ENCODE measurements at regions not wholly inside any gene's neighbourhood (a gene's known extent, or its start where the extent isn't known, plus 50 kb on each side); places are given as distances from the start of the nearest gene placed in this dataset.

DNA sequence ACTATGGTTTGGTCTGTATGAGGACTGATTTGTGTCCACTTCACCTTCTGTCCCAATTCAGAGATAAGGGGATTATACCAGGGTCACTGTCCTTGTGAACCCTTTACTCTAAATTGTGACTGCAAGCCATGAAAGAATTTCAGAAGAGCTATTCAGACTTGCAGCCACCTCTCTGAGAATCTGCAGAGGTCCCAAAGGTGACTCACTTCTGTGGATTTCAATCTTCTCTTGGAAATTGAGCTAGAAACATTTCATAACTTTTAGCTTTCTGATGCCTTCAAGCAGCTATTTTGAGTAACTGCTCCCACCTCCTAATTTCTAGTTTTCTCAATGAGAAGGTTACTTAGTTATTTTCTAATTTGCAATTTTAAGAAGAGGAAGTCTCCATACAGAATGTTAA, 1242.4 kb upstream of the ACVR2A start:
- no peak for DNase-seq (ENCODE audit: low read depth in 4 of 6, low spot score in 6 of 6)
- Histone ChIP-seq H3K4me1 (ENCODE audit: control insufficient read depth, insufficient read depth, low read length) (no peaks in the 10 kb centered on the region), H3K36me3 (ENCODE audit: control insufficient read depth, insufficient read depth, low read length) (no peaks in the 10 kb centered on the region), H3K27ac (ENCODE audit: low read depth, low read length) (no peak overlapping the region), H3K27me3 (ENCODE audit: control insufficient read depth, insufficient read depth, low read length) (no peaks in the 10 kb centered on the region), H3K4me3 (ENCODE audit: low read depth, low read length) (no peak overlapping the region), H3K9me3 (ENCODE audit: control insufficient read depth, insufficient read depth, low read length) (no peaks in the 10 kb centered on the region)

DNA sequence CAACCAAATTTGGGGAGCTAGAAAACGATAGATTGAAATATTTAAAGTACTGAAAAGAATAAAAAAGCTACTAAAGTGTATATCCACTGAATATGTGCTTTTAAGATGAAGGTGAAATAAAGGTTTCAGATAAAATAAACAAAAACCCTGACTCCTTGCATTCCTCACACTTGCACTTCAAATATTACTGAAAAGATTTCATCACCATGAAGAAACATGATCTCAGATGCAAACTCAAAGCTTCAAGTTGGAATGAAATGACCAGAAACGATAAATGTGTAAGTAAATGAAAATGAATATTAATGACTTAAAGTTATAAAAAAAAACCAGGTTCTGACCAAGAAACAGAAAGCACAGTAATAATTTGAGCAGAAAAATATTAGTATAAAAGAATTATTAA, 1246.0 kb upstream of the ACVR2A start:
- no CpG with 5 or more reads among the region's 2 CpGs for WGBS (ENCODE audit: insufficient coverage)
- Histone ChIP-seq H3K4me3 (ENCODE audit: low read depth, low read length) (no peak overlapping the region), H3K4me1 (ENCODE audit: control insufficient read depth, insufficient read depth, low read length) (no peaks in the 10 kb centered on the region), H3K9me3 (ENCODE audit: control insufficient read depth, insufficient read depth, low read length) (no peaks in the 10 kb centered on the region), H3K27me3 (ENCODE audit: control insufficient read depth, insufficient read depth, low read length) (no peaks in the 10 kb centered on the region), H3K36me3 (ENCODE audit: control insufficient read depth, insufficient read depth, low read length) (no peaks in the 10 kb centered on the region), H3K27ac (ENCODE audit: low read depth, low read length) (no peak overlapping the region)
- no peak for DNase-seq (ENCODE audit: low read depth in 4 of 6, low spot score in 6 of 6)

GRCh38 chr2:146597291-146597690, 1247.5 kb upstream of the ACVR2A start:
- H3K27ac ChIP-seq (ENCODE audit: low read depth, low read length), result no peak overlapping the region
- H3K27me3 ChIP-seq (ENCODE audit: control insufficient read depth, insufficient read depth, low read length), result no peaks in the 10 kb centered on the region
- DNase-seq (ENCODE audit: low read depth in 4 of 6, low spot score in 6 of 6), result no peak
- no peaks in the 10 kb centered on the region for H3K4me1 ChIP-seq (ENCODE audit: control insufficient read depth, insufficient read depth, low read length)
- H3K4me3 ChIP-seq (ENCODE audit: low read depth, low read length), result no peak overlapping the region
- H3K36me3 ChIP-seq (ENCODE audit: control insufficient read depth, insufficient read depth, low read length), result no peaks in the 10 kb centered on the region
- H3K9me3 ChIP-seq (ENCODE audit: control insufficient read depth, insufficient read depth, low read length), result no peaks in the 10 kb centered on the region

DNA sequence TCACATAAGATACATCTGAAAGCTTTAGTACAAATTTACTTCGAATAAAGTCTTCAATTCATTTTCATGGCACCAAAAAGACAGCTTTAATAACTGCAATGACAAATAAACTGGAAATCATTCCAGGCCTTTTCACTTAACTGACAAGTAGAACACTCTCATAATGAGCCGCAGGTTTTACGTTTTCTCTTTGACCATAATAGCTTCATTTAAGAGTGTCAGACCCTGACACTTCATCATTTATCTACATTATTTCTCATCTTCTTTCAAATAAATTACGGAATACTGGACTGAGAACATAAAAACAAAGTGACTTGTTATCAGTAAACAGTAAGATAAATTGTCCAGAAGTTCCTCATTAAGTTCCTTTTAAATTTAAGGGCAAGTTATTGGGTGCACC, 1252.9 kb upstream of the ACVR2A start:
- no peak overlapping the region for H3K4me3 ChIP-seq (ENCODE audit: low read depth, low read length)
- H3K27ac ChIP-seq (ENCODE audit: low read depth, low read length), result no peak overlapping the region
- H3K4me1 ChIP-seq (ENCODE audit: control insufficient read depth, insufficient read depth, low read length), result no peaks in the 10 kb centered on the region
- WGBS (ENCODE audit: insufficient coverage), result 95% methylated on average over 3 of the region's 4 CpGs
- H3K9me3 ChIP-seq (ENCODE audit: control insufficient read depth, insufficient read depth, low read length), result no peaks in the 10 kb centered on the region
- no peaks in the 10 kb centered on the region for H3K36me3 ChIP-seq (ENCODE audit: control insufficient read depth, insufficient read depth, low read length)
- no peak for DNase-seq (ENCODE audit: low read depth in 4 of 6, low spot score in 6 of 6)
- H3K27me3 ChIP-seq (ENCODE audit: control insufficient read depth, insufficient read depth, low read length), result no peaks in the 10 kb centered on the region

DNA sequence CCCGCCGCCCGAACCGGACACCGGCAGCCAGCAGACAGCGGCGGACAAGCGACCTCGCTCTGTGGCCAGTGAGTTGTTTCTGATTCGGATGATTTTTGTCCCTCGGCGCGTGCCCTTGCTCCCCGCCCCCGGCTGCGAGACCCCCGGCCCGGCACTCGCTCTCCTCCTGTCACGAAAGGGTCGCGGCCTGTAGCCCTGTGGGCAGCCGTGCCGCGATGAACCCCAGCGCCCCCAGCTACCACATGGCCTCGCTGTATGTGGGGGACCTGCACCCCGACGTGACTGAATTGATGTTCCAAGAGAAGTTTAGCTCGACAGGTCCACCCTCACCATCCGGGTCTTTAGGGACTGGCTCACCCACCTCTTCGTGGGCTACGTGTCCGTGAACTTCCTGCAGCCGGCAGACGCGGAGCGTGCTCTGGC, 1257.5 kb upstream of the ACVR2A start:
- Histone ChIP-seq H3K4me3 (ENCODE audit: low read depth, low read length) (no peak overlapping the region), H3K27me3 (ENCODE audit: control insufficient read depth, insufficient read depth, low read length) (no peaks in the 10 kb centered on the region), H3K9me3 (ENCODE audit: control insufficient read depth, insufficient read depth, low read length) (no peaks in the 10 kb centered on the region), H3K36me3 (ENCODE audit: control insufficient read depth, insufficient read depth, low read length) (no peaks in the 10 kb centered on the region), H3K4me1 (ENCODE audit: control insufficient read depth, insufficient read depth, low read length) (no peaks in the 10 kb centered on the region), H3K27ac (ENCODE audit: low read depth, low read length) (no peak overlapping the region)
- no peak for DNase-seq (ENCODE audit: low read depth in 4 of 6, low spot score in 6 of 6)
- 97% methylated on average over 38 of the region's 38 CpGs for WGBS (ENCODE audit: insufficient coverage)

GRCh38 chr2:146584316-146584715, 1260.5 kb upstream of the ACVR2A start:
- Histone ChIP-seq H3K4me1 (ENCODE audit: control insufficient read depth, insufficient read depth, low read length) (no peaks in the 10 kb centered on the region), H3K4me3 (ENCODE audit: low read depth, low read length) (no peak overlapping the region), H3K27ac (ENCODE audit: low read depth, low read length) (no peak overlapping the region), H3K9me3 (ENCODE audit: control insufficient read depth, insufficient read depth, low read length) (no peaks in the 10 kb centered on the region), H3K27me3 (ENCODE audit: control insufficient read depth, insufficient read depth, low read length) (no peaks in the 10 kb centered on the region), H3K36me3 (ENCODE audit: control insufficient read depth, insufficient read depth, low read length) (no peaks in the 10 kb centered on the region)
- peak in 1 of 6 donors; percentile 1 for DNase-seq (ENCODE audit: low read depth in 4 of 6, low spot score in 6 of 6)
- no CpG with 5 or more reads among the region's 2 CpGs for WGBS (ENCODE audit: insufficient coverage)

DNA sequence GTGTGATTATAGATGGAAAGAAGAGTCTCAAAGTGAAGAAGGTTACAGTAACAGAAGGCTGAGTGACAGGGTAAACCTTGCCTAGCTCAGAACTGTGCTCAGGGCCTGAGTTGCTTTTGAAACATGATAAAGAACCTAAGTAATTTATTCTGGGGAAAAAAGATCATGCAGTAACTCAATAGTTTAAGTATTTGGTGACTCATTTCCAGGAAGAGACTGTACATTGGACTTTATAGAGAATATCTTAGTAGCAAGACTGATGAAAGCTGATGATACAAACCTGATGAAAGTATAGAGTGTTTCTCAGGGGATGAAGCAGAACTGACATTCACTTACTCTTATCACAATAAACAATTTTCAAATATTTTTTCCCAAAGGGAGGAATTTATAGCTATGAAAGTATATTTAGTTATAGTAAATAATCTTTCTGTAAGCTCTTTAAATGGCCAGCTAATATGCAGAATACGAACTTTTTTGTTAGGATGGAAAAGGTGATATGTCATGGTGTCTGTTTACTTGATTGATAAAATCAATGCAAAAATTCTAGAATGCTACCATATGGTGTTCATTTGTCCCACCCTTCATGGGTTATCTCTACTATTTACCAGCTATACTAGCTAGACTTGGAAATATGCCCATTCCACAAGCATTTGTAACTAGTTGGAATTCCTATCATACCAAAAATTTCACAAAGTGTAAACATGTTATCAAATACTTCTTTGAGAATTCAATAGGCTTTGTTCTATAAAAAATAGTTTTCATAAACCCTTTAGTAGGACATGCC, 1265.5 kb upstream of the ACVR2A start:
- Histone ChIP-seq H3K27ac (ENCODE audit: low read depth, low read length) (no peak overlapping the region), H3K4me3 (ENCODE audit: low read depth, low read length) (no peak overlapping the region), H3K9me3 (ENCODE audit: control insufficient read depth, insufficient read depth, low read length) (no peaks in the 10 kb centered on the region), H3K4me1 (ENCODE audit: control insufficient read depth, insufficient read depth, low read length) (no peaks in the 10 kb centered on the region), H3K27me3 (ENCODE audit: control insufficient read depth, insufficient read depth, low read length) (no peaks in the 10 kb centered on the region), H3K36me3 (ENCODE audit: control insufficient read depth, insufficient read depth, low read length) (no peaks in the 10 kb centered on the region)
- WGBS (ENCODE audit: insufficient coverage), result no CpG with 5 or more reads among the region's 1 CpG
- DNase-seq (ENCODE audit: low read depth in 4 of 6, low spot score in 6 of 6), result no peak

GRCh38 chr2:146576339-146577111, 1268.3 kb upstream of the ACVR2A start:
- peak in 2 of 6 donors; percentile 52 to 58 for DNase-seq (ENCODE audit: low read depth in 4 of 6, low spot score in 6 of 6)
- H3K9me3 ChIP-seq (ENCODE audit: control insufficient read depth, insufficient read depth, low read length), result no peaks in the 10 kb centered on the region
- no peaks in the 10 kb centered on the region for H3K4me1 ChIP-seq (ENCODE audit: control insufficient read depth, insufficient read depth, low read length)
- no peak overlapping the region for H3K4me3 ChIP-seq (ENCODE audit: low read depth, low read length)
- no peaks in the 10 kb centered on the region for H3K27me3 ChIP-seq (ENCODE audit: control insufficient read depth, insufficient read depth, low read length)
- WGBS (ENCODE audit: insufficient coverage), result 80% methylated on average over 1 of the region's 8 CpGs
- no peaks in the 10 kb centered on the region for H3K36me3 ChIP-seq (ENCODE audit: control insufficient read depth, insufficient read depth, low read length)
- H3K27ac ChIP-seq (ENCODE audit: low read depth, low read length), result no peak overlapping the region

DNA sequence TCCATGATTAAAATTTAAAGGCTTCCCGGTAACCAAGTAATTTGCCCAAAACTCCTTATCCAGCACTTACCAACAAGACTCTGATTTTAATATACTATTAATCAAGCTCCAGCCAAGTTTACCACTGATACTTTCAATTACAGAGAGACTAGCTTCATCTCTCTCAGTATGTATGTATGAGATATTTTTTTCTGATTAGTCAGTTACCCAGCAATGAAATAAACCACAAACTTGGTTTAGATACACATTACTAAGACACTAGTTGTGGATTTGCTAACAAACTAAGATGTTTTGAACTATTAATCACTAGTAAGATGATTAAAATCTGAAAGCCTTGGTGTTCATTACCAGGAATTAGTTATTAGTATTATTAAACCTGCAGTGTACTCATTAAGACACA, 1272.2 kb upstream of the ACVR2A start:
- 0% methylated on average over 1 of the region's 1 CpG for WGBS (ENCODE audit: insufficient coverage)
- no peak for DNase-seq (ENCODE audit: low read depth in 4 of 6, low spot score in 6 of 6)
- Histone ChIP-seq H3K36me3 (ENCODE audit: control insufficient read depth, insufficient read depth, low read length) (no peaks in the 10 kb centered on the region), H3K4me3 (ENCODE audit: low read depth, low read length) (no peak overlapping the region), H3K27ac (ENCODE audit: low read depth, low read length) (no peak overlapping the region), H3K4me1 (ENCODE audit: control insufficient read depth, insufficient read depth, low read length) (no peaks in the 10 kb centered on the region), H3K27me3 (ENCODE audit: control insufficient read depth, insufficient read depth, low read length) (no peaks in the 10 kb centered on the region), H3K9me3 (ENCODE audit: control insufficient read depth, insufficient read depth, low read length) (no peaks in the 10 kb centered on the region)

DNA sequence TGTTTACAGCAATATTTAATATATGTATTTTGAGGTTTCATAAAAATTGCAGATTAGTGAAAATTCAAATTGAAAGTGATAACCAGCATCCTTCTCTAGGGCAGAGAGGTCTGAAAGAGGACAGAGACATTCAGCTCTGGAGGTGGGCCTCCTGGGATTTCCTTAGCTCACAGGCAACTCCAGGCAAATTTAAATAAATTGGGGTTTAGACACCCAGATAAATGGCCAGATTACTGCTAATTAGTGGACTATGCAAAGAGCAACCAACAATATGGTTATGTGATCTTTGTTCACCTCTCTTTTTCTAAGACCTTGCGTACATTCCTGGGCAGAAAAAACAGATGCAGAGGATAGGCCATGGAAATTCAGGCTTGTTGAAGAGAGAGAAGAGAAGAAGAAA, 1282.8 kb upstream of the ACVR2A start:
- Histone ChIP-seq H3K9me3 (ENCODE audit: control insufficient read depth, insufficient read depth, low read length) (no peaks in the 10 kb centered on the region), H3K27ac (ENCODE audit: low read depth, low read length) (no peak overlapping the region), H3K4me3 (ENCODE audit: low read depth, low read length) (no peak overlapping the region), H3K36me3 (ENCODE audit: control insufficient read depth, insufficient read depth, low read length) (no peaks in the 10 kb centered on the region), H3K4me1 (ENCODE audit: control insufficient read depth, insufficient read depth, low read length) (no peaks in the 10 kb centered on the region), H3K27me3 (ENCODE audit: control insufficient read depth, insufficient read depth, low read length) (no peaks in the 10 kb centered on the region)
- WGBS (ENCODE audit: insufficient coverage), result no CpG with 5 or more reads among the region's 1 CpG
- DNase-seq (ENCODE audit: low read depth in 4 of 6, low spot score in 6 of 6), result no peak
